Liver (tissue), 8 donors: ENCODE measurements at regions not wholly inside any gene's neighbourhood (a gene's known extent, or its start where the extent isn't known, plus 50 kb on each side); places are given as distances from the start of the nearest gene placed in this dataset.
A peak's percentile ranks its signal among the peaks of the same experiment; 100 is the strongest.

Experiments
- DNase-seq: peaks from one replicate; pipeline ENCODE4 v3.0.0-alpha.2; 2017; ENCODE audit warnings: low spot score
- H3K27ac ChIP-seq, 2 donors: one replicate each; pipeline ENCODE4 v1.7.0; 2013; ENCODE audit warnings: inconsistent platforms in 2 of 2, low read length in 2 of 2, control low read depth in 1 of 2, low read depth in 1 of 2, mild to moderate bottlenecking in 1 of 2
- H3K27me3 ChIP-seq, 4 donors: one replicate each; pipeline versions ENCODE4 v1.6.1 to v1.7.0; 2013; ENCODE audit warnings: low read length in 3 of 4, inconsistent platforms in 1 of 4, mild to moderate bottlenecking in 1 of 4, moderate library complexity in 1 of 4; ENCODE audit not compliant: control insufficient read depth in 4 of 4, insufficient read depth in 4 of 4
- H3K36me3 ChIP-seq, 4 donors: one replicate each; pipeline versions ENCODE4 v1.6.1 to v1.7.0; 2013; ENCODE audit warnings: low read length in 3 of 4, mild to moderate bottlenecking in 3 of 4, low read depth in 1 of 4, moderate library complexity in 1 of 4; ENCODE audit not compliant: control insufficient read depth in 4 of 4, insufficient read depth in 3 of 4
- H3K4me1 ChIP-seq, 4 donors: one replicate each; pipeline versions ENCODE4 v1.6.1 to v1.7.0; 2013; ENCODE audit warnings: low read length in 3 of 4, mild to moderate bottlenecking in 3 of 4, moderate library complexity in 1 of 4; ENCODE audit not compliant: control insufficient read depth in 4 of 4, insufficient read depth in 4 of 4
- H3K4me3 ChIP-seq, 3 donors: one replicate each; pipeline versions ENCODE4 v1.6.1 to v1.7.0; 2013; ENCODE audit warnings: low read length in 3 of 3, control low read depth in 1 of 3, low read depth in 1 of 3, mild to moderate bottlenecking in 1 of 3
- H3K9ac ChIP-seq, 2 donors: one replicate each; pipeline ENCODE4 v1.7.0; 2013; ENCODE audit warnings: low read length in 2 of 2, mild to moderate bottlenecking in 2 of 2, moderate library complexity in 2 of 2, control low read depth in 1 of 2, low read depth in 1 of 2
- H3K9me3 ChIP-seq, 4 donors: one replicate each; pipeline versions ENCODE4 v1.6.1 to v1.7.0; 2013; ENCODE audit warnings: low read length in 3 of 4; ENCODE audit not compliant: control insufficient read depth in 4 of 4
- FOXA2 ChIP-seq: IDR thresholded peaks from 2 replicates; pipeline ENCODE4 v1.6.1; 2016; ENCODE audit warnings: antibody characterized with exemption
- MAX ChIP-seq: IDR thresholded peaks from 2 replicates; pipeline ENCODE4 v1.6.1; 2016; ENCODE audit warnings: antibody characterized with exemption
- NR2F2 ChIP-seq: IDR thresholded peaks from 2 replicates; pipeline ENCODE4 v1.6.1; 2016; ENCODE audit warnings: antibody characterized with exemption
- RAD21 ChIP-seq, 2 donors: IDR thresholded peaks; 2 replicates each; pipeline ENCODE4 v1.6.1; 2016; ENCODE audit warnings: antibody characterized with exemption in 2 of 2, mild to moderate bottlenecking in 2 of 2
- REST ChIP-seq: IDR thresholded peaks from 2 replicates; pipeline ENCODE4 v1.6.1; 2016; ENCODE audit warnings: antibody characterized with exemption, mild to moderate bottlenecking
- RXRA ChIP-seq, 2 donors: IDR thresholded peaks; 2 replicates each; pipeline ENCODE4 v1.6.1; 2017 to 2018; ENCODE audit warnings: antibody characterized with exemption in 2 of 2, mild to moderate bottlenecking in 1 of 2
- SP1 ChIP-seq: IDR thresholded peaks from 2 replicates; pipeline ENCODE4 v1.6.1; 2018; ENCODE audit warnings: antibody characterized with exemption, mild to moderate bottlenecking
- TAF1 ChIP-seq: conservative IDR thresholded peaks from 2 replicates; pipeline ENCODE4 v1.6.1; 2016; ENCODE audit warnings: antibody characterized with exemption, mild to moderate bottlenecking
- ZBTB33 ChIP-seq: IDR thresholded peaks from 2 replicates; pipeline ENCODE4 v1.6.1; 2016; ENCODE audit warnings: antibody characterized with exemption
- WGBS: extraction: QIAGEN DNeasy Blood & Tissue Kit; methylation state at CpG from one replicate; pipeline ENCODE4 v1.1.7; 2013; 5-methylcytosine and 5-hydroxymethylcytosine counted together
- TF ChIP-seq, protein P1 (sequence below): IDR thresholded peaks from 2 replicates; pipeline ENCODE4 v1.6.1; 2016; ENCODE audit warnings: antibody characterized with exemption
- TF ChIP-seq, protein P2 (sequence below): fragments of 150-350 bp; IDR thresholded peaks from 2 replicates; pipeline ENCODE4 v1.5.1; 2017; ENCODE audit warnings: improper control_type of control experiment, low read depth, low read length; ENCODE audit not compliant: missing input control
- donor health status: healthy.
- donor health status: healthy.
- donor health status: healthy.
- donor health status: healthy.
- donor health status: healthy.

DNA sequence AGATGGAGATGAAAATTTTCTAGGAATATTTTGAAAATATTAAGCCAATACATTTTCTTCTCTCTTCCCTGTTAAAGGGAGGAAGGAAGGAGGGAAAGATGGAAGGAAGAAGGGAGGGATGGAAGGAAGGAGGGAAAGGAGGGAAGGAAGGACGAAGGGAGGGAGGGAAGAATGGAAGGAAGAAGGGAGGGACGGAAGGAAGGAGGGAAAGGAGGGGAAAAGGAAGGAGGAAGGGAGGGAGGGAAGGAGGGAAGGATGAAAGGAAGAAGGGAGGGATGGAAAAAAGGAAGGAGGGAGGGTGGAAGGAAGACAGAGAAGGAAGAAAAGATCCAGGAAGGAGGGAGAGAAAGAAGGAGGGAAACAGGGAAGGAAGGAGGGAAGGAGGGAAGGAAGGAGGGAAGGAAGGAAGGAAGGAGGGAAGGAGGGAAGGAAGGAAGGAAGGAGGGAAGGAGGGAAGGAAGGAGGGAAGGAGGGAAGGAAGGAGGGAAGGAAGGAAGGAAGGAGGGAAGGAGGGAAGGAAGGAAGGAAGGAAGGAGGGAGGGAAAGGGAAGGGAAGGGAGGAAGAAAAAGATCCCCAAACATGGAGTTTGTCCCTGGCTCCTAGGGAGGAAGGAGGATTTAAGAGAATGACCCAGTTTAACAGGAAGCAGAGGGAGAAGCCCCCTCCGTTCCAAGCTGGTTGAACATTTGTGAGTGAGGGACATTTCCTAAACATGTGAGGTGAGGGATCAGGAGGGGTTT is 70.3 kb upstream of the NEURL1B start:
- no peaks in the 10 kb centered on the region for H3K36me3 ChIP-seq
- no peak overlapping the region for H3K27ac ChIP-seq
- no peak for DNase-seq
- H3K4me1 ChIP-seq: peaks cover 0 to 3% (median 0%) of the 10 kb centered on the region in 4 donors
- H3K27me3 ChIP-seq: no peaks in the 10 kb centered on the region
- H3K9me3 ChIP-seq: no peaks in the 10 kb centered on the region
- WGBS: 62% methylated on average over 3 of the region's 3 CpGs
- H3K4me3 ChIP-seq: no peak overlapping the region
- TF ChIP-seq MAX (no peak), RAD21 (IDR thresholded peaks at IDR 0.05) (no peak), ZBTB33 (no peak)
- TF ChIP-seq, protein P1, sequence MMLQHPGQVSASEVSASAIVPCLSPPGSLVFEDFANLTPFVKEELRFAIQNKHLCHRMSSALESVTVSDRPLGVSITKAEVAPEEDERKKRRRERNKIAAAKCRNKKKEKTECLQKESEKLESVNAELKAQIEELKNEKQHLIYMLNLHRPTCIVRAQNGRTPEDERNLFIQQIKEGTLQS: no peak
- H3K9ac ChIP-seq: no peak overlapping the region

- Histone ChIP-seq H3K4me1 (no peaks in the 10 kb centered on the region), H3K9ac (no peak overlapping the region), H3K4me3 (no peak overlapping the region), H3K27me3 (no peaks in the 10 kb centered on the region), H3K9me3 (no peaks in the 10 kb centered on the region), H3K27ac (no peak overlapping the region), H3K36me3 (no peaks in the 10 kb centered on the region)
- 42% methylated on average over 15 of the region's 15 CpGs for WGBS
- DNase-seq: no peak
- no peak for TF ChIP-seq ZBTB33
- TF ChIP-seq NR2F2: peak; percentile 73
- TF ChIP-seq RXRA (IDR thresholded peaks at IDR 0.05): no peak
- no peak for TF ChIP-seq TAF1
- no peak for TF ChIP-seq SP1
Observed at GRCh38 chr5:172569861-172570558, 71.1 kb upstream of the NEURL1B start.

DNA sequence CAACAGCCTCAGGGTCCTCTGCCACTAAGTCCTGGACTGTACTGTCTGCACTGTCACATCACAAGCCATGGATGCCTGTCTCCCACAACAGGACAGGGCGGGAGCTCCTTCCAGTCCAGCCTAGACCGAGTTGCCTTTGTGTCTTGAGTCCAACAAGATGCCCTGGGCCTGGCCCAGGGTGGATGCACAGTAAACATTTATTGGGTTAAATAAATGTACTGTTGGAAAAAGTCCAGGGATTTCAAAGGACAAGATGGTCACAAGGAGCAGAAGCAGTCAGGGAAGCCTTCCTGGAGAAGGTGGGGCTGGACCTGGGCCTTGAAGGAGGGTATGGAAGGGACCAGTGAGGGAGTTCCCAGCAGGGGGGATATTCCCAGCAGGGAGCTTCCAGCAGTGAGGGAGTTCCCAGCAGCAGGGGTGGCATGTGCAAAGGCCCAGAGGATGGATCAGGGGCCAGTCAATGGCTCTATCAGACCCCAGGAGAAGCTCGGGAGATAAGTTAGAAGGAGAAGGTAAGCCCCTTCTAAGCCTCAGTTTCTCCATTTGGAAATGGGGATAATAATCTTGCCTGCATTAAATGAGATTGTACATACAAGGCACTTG is 72.7 kb upstream of the NEURL1B start:
- Histone ChIP-seq H3K36me3 (no peaks in the 10 kb centered on the region), H3K4me1 (peaks cover 0 to 7% (median 1%) of the 10 kb centered on the region in 4 donors), H3K27me3 (no peaks in the 10 kb centered on the region), H3K9me3 (no peaks in the 10 kb centered on the region), H3K4me3 (no peak overlapping the region), H3K27ac (no peak overlapping the region), H3K9ac (no peak overlapping the region)
- 81% methylated on average over 3 of the region's 3 CpGs for WGBS
- no peak for DNase-seq
- TF ChIP-seq, protein P2, sequence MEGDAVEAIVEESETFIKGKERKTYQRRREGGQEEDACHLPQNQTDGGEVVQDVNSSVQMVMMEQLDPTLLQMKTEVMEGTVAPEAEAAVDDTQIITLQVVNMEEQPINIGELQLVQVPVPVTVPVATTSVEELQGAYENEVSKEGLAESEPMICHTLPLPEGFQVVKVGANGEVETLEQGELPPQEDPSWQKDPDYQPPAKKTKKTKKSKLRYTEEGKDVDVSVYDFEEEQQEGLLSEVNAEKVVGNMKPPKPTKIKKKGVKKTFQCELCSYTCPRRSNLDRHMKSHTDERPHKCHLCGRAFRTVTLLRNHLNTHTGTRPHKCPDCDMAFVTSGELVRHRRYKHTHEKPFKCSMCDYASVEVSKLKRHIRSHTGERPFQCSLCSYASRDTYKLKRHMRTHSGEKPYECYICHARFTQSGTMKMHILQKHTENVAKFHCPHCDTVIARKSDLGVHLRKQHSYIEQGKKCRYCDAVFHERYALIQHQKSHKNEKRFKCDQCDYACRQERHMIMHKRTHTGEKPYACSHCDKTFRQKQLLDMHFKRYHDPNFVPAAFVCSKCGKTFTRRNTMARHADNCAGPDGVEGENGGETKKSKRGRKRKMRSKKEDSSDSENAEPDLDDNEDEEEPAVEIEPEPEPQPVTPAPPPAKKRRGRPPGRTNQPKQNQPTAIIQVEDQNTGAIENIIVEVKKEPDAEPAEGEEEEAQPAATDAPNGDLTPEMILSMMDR: no peak
- TF ChIP-seq TAF1: no peak
- TF ChIP-seq, protein P1: no peak
- no peak for TF ChIP-seq FOXA2
- no peak for TF ChIP-seq REST
- TF ChIP-seq NR2F2: no peak
